ENCODE measurements at regions not wholly inside any gene's neighbourhood (a gene's known extent, or its start where the extent isn't known, plus 50 kb on each side); places are given as distances from the start of the nearest gene placed in this dataset.

GRCh38 chrX:51420610-51421009, 75.8 kb downstream of the NUDT11 start:
- ChIA-PET POLR2A (ENCODE audit: unreplicated experiment) (no interaction called here), CTCF (interaction anchor here (0.5 to 0.7 kb wide), 7 partner anchors 8 to 1463 kb away, joined by 3 to 6 read pairs (median 3); no protein-coding TSS in a partner anchor)
- Histone ChIP-seq H3K9ac (ENCODE audit: low read depth, low read length) (no peak overlapping the region), H3K14ac (replicated peaks; ENCODE audit: low read depth, low read length) (no peak overlapping the region), H2BK20ac (ENCODE audit: low read depth, low read length) (no peak overlapping the region), H3K9me1 (ENCODE audit: insufficient read depth, low read length) (no peaks in the 10 kb centered on the region), H3K4me1 (ENCODE audit: control insufficient read depth, insufficient read depth, low read length) (no peaks in the 10 kb centered on the region), H2BK120ac (ENCODE audit: low read depth, low read length) (no peak overlapping the region), H4K91ac (ENCODE audit: insufficient read depth, low read depth, low read length) (no peak overlapping the region), H3K36me3 (ENCODE audit: control insufficient read depth, insufficient read depth, low read length) (no peaks in the 10 kb centered on the region), H3K18ac (ENCODE audit: low read depth, low read length) (no peak overlapping the region), H2BK15ac (ENCODE audit: low read depth, low read length) (no peak overlapping the region), H3K79me1 (ENCODE audit: low read depth in 1 of 2, low read length in 2 of 2) (no peaks in the 10 kb centered on the region), H4K8ac (ENCODE audit: low read depth in 2 of 2, low read length in 2 of 2) (no peak overlapping the region), H2BK5ac (ENCODE audit: low read depth, low read length, poor library complexity, severe bottlenecking) (no peak overlapping the region), H3K9me3 (ENCODE audit: control insufficient read depth, insufficient read depth, low read length) (no peaks in the 10 kb centered on the region), H4K20me1 (ENCODE audit: insufficient read depth, low read length) (no peaks in the 10 kb centered on the region), H3K4me3 (ENCODE audit: insufficient read depth, low read depth, low read length) (no peak overlapping the region), H3K27ac (ENCODE audit: insufficient read depth, low read length) (no peak overlapping the region), H2AFZ (replicated peaks; ENCODE audit: low read length, poor library complexity) (no peak overlapping the region), H3K4me2 (ENCODE audit: low read depth, low read length) (no peak overlapping the region), H2AK5ac (ENCODE audit: low read depth, low read length) (no peak overlapping the region), H4K5ac (ENCODE audit: low read depth, low read length) (no peak overlapping the region), H3K56ac (ENCODE audit: extremely low read depth, insufficient read depth, low read length) (no peak overlapping the region), H2AK9ac (replicated peaks; ENCODE audit: low read depth, low read length, poor library complexity) (no peak overlapping the region), H3K27me3 (ENCODE audit: control insufficient read depth, insufficient read depth, low read length) (peaks cover 3% of the 10 kb centered on the region; the same call in 1 of the 2 replicates), H3K4ac (ENCODE audit: low read depth, low read length) (no peak overlapping the region), H3K23ac (ENCODE audit: low read depth, low read length) (no peak overlapping the region)
- ATAC-seq (ENCODE audit: low read depth): peak; percentile 46; the same call in 1 of the 2 replicates
- TF ChIP-seq RFX5 (IDR thresholded peaks at IDR 0.05; ENCODE audit: low read depth, low read length): no peak
- TF ChIP-seq ELK1 (IDR thresholded peaks at IDR 0.05; ENCODE audit: borderline replicate concordance, low read depth, low read length): no peak
- peak; percentile 65 for TF ChIP-seq CTCF (conservative IDR thresholded peaks at IDR 0.05; ENCODE audit: low read depth, low read length)
- TF ChIP-seq RCOR1 (IDR thresholded peaks at IDR 0.05; ENCODE audit: insufficient replicate concordance, low read length): no peak
- TF ChIP-seq NFE2L2 (IDR thresholded peaks at IDR 0.05; ENCODE audit: low read depth, low read length): no peak
- TF ChIP-seq MAFK (IDR thresholded peaks at IDR 0.05; ENCODE audit: low read depth, low read length): no peak
- TF ChIP-seq SMC3 (IDR thresholded peaks at IDR 0.05; ENCODE audit: low read depth, low read length): peak; percentile 21; the same call in 1 of the 2 replicates
- TF ChIP-seq RAD21 (IDR thresholded peaks at IDR 0.05; ENCODE audit: low read length): peak; percentile 41; the same call in 1 of the 2 replicates
- no peak for TF ChIP-seq MAZ (IDR thresholded peaks at IDR 0.05; ENCODE audit: borderline replicate concordance, low read depth, low read length)
- dilution Hi-C loops (cut with HindIII; ENCODE audit: low sequenced_read_pairs, unreplicated experiment) (no loop called here), intact Hi-C loops (cut with micrococcal nuclease) (loop anchor here (1.0 to 5.0 kb wide), 2 partner anchors 84 to 273 kb away; no protein-coding TSS in a partner anchor), in situ Hi-C loops (cut with MboI; ENCODE audit: low sequenced_read_pairs) (no loop called here)
- WGBS, 2 experiments (ENCODE audit: extremely low coverage in 2 of 2, insufficient read length in 1 of 2): 0% methylated on average over 4 of the region's 5 CpGs; no CpG with 5 or more reads in 1 of the 2 experiments
- DNase-seq: peak; percentile 45
- no TSS peak for BruUV-seq (replicated peaks)
